ENCODE measurements at regions not wholly inside any gene's neighbourhood (a gene's known extent, or its start where the extent isn't known, plus 50 kb on each side); places are given as distances from the start of the nearest gene placed in this dataset.

GRCh38 chr11:29027436-29027835, 919.2 kb downstream of the METTL15 start:
- Histone ChIP-seq H3K27ac (ENCODE audit: low read length) (no peak overlapping the region), H3K27me3 (ENCODE audit: control insufficient read depth, insufficient read depth, low read length) (no peaks in the 10 kb centered on the region), H3K4me3 (ENCODE audit: low read depth in 2 of 2, low read length in 2 of 2) (no peak overlapping the region), H3K36me3 (ENCODE audit: control insufficient read depth, insufficient read depth, low read length) (no peaks in the 10 kb centered on the region), H3K4me1 (ENCODE audit: control insufficient read depth, insufficient read depth, low read length) (no peaks in the 10 kb centered on the region), H3K9me3 (ENCODE audit: control insufficient read depth, insufficient read depth, low read depth, low read length) (peaks cover 28% of the 10 kb centered on the region; the same call in 1 of the 2 replicates)
- intact Hi-C loops (cut with micrococcal nuclease; ENCODE audit: unreplicated experiment) (no loop called here), in situ Hi-C loops (cut with HindIII; ENCODE audit: low pct_unique_long_range_greater_than_20kb, low sequenced_read_pairs) (no loop called here)
- DNase-seq (ENCODE audit: low read depth, low spot score), result no peak
- BruUV-seq (replicated peaks), result no TSS peak
- TF ChIP-seq SIN3A (IDR thresholded peaks at IDR 0.05; ENCODE audit: borderline replicate concordance, insufficient read depth, low read depth, low read length) (no peak), POLR2AphosphoS5 (IDR thresholded peaks at IDR 0.05; ENCODE audit: low read depth, low read length) (no peak), CTCF (IDR thresholded peaks at IDR 0.05) (no peak), REST (IDR thresholded peaks at IDR 0.05; ENCODE audit: insufficient read depth in 1 of 2, low read depth in 2 of 2, low read length in 1 of 2) (no peak), TCF7L2 (IDR thresholded peaks at IDR 0.05; ENCODE audit: low read depth, low read length) (no peak)
- POLR2A ChIA-PET, result no interaction called here
- no peak for ATAC-seq
- CTCF ChIA-PET, result no interaction called here

DNA sequence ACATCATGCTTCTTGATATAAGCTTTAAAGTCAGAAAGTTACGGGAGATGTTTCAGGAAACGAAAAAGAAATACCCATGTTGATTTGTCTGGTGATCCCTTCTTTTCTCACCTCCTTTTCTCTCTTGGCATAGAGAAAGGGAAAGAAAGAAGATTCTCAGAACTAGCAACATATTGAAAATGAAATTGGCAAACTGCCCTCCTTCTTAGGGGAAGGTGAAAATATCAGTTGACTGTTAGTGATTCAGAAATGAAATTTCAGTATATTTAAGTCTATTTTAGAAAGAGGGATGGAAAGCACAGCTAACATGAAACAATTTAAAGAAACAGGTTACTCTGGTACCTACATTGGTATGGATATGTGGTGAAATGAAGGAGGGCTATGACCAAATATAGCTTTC, 918.1 kb downstream of the METTL15 start:
- in situ Hi-C loops (cut with HindIII; ENCODE audit: low pct_unique_long_range_greater_than_20kb, low sequenced_read_pairs) (no loop called here), intact Hi-C loops (cut with micrococcal nuclease; ENCODE audit: unreplicated experiment) (no loop called here)
- ATAC-seq (no peak), DNase-seq (ENCODE audit: low read depth, low spot score) (no peak)
- no peaks in the 10 kb centered on the region for H3K27me3 ChIP-seq (ENCODE audit: control insufficient read depth, insufficient read depth, low read length)
- POLR2A ChIA-PET, result no interaction called here
- CTCF ChIA-PET, result no interaction called here
- no peak overlapping the region for H3K27ac ChIP-seq (ENCODE audit: low read length)
- BruUV-seq (replicated peaks), result no TSS peak
- TF ChIP-seq TCF7L2 (IDR thresholded peaks at IDR 0.05; ENCODE audit: low read depth, low read length) (no peak), SIN3A (IDR thresholded peaks at IDR 0.05; ENCODE audit: borderline replicate concordance, insufficient read depth, low read depth, low read length) (no peak), CTCF (IDR thresholded peaks at IDR 0.05) (no peak), POLR2AphosphoS5 (IDR thresholded peaks at IDR 0.05; ENCODE audit: low read depth, low read length) (no peak), REST (IDR thresholded peaks at IDR 0.05; ENCODE audit: insufficient read depth in 1 of 2, low read depth in 2 of 2, low read length in 1 of 2) (no peak)
- no peak overlapping the region for H3K4me3 ChIP-seq (ENCODE audit: low read depth in 2 of 2, low read length in 2 of 2)
- H3K9me3 ChIP-seq (ENCODE audit: control insufficient read depth, insufficient read depth, low read depth, low read length), result peaks cover 28% of the 10 kb centered on the region; the same call in 1 of the 2 replicates
- H3K36me3 ChIP-seq (ENCODE audit: control insufficient read depth, insufficient read depth, low read length), result no peaks in the 10 kb centered on the region
- no peaks in the 10 kb centered on the region for H3K4me1 ChIP-seq (ENCODE audit: control insufficient read depth, insufficient read depth, low read length)
